ENCODE measurements at regions not wholly inside any gene's neighbourhood (a gene's known extent, or its start where the extent isn't known, plus 50 kb on each side); places are given as distances from the start of the nearest gene placed in this dataset.

GRCh38 chrX:39502486-39502885 lies 595.3 kb downstream of the BCOR start:
- Histone ChIP-seq H4K5ac (ENCODE audit: low read depth, low read length) (no peak overlapping the region), H3K27ac (ENCODE audit: insufficient read depth, low read length) (no peak overlapping the region), H3K4ac (ENCODE audit: low read depth, low read length) (no peak overlapping the region), H2BK20ac (ENCODE audit: low read depth, low read length) (no peak overlapping the region), H4K91ac (ENCODE audit: insufficient read depth, low read depth, low read length) (no peak overlapping the region), H3K18ac (ENCODE audit: low read depth, low read length) (no peak overlapping the region), H3K4me1 (ENCODE audit: control insufficient read depth, insufficient read depth, low read length) (no peaks in the 10 kb centered on the region), H3K14ac (replicated peaks; ENCODE audit: low read depth, low read length) (no peak overlapping the region), H3K9ac (ENCODE audit: low read depth, low read length) (no peak overlapping the region), H2AK9ac (replicated peaks; ENCODE audit: low read depth, low read length, poor library complexity) (no peak overlapping the region), H2BK5ac (ENCODE audit: low read depth, low read length, poor library complexity, severe bottlenecking) (no peak overlapping the region), H3K9me1 (ENCODE audit: insufficient read depth, low read length) (no peaks in the 10 kb centered on the region), H3K23ac (ENCODE audit: low read depth, low read length) (no peak overlapping the region), H3K4me2 (ENCODE audit: low read depth, low read length) (no peak overlapping the region), H3K9me3 (ENCODE audit: control insufficient read depth, insufficient read depth, low read length) (no peaks in the 10 kb centered on the region), H3K56ac (ENCODE audit: extremely low read depth, insufficient read depth, low read length) (no peak overlapping the region), H3K36me3 (ENCODE audit: control insufficient read depth, insufficient read depth, low read length) (no peaks in the 10 kb centered on the region), H4K20me1 (ENCODE audit: insufficient read depth, low read length) (no peaks in the 10 kb centered on the region), H3K27me3 (ENCODE audit: control insufficient read depth, insufficient read depth, low read length) (peaks cover 14% of the 10 kb centered on the region), H2BK15ac (ENCODE audit: low read depth, low read length) (no peak overlapping the region), H2AK5ac (ENCODE audit: low read depth, low read length) (no peak overlapping the region), H2AFZ (replicated peaks; ENCODE audit: low read length, poor library complexity) (no peak overlapping the region), H3K4me3 (ENCODE audit: insufficient read depth, low read depth, low read length) (no peak overlapping the region), H3K79me1 (ENCODE audit: low read depth in 1 of 2, low read length in 2 of 2) (no peaks in the 10 kb centered on the region), H4K8ac (ENCODE audit: low read depth in 2 of 2, low read length in 2 of 2) (no peak overlapping the region), H2BK120ac (ENCODE audit: low read depth, low read length) (no peak overlapping the region)
- ChIA-PET POLR2A (ENCODE audit: unreplicated experiment) (no interaction called here), CTCF (no interaction called here)
- intact Hi-C loops (cut with micrococcal nuclease), result no loop called here
- dilution Hi-C loops (cut with HindIII; ENCODE audit: low sequenced_read_pairs, unreplicated experiment), result no loop called here
- TF ChIP-seq CEBPB (IDR thresholded peaks at IDR 0.05; ENCODE audit: low read depth, low read length) (no peak), RCOR1 (IDR thresholded peaks at IDR 0.05; ENCODE audit: insufficient replicate concordance, low read length) (no peak), MAFK (IDR thresholded peaks at IDR 0.05; ENCODE audit: low read depth, low read length) (no peak)
- ATAC-seq (ENCODE audit: low read depth) (no peak), DNase-seq (no peak)
- WGBS, 2 experiments (ENCODE audit: extremely low coverage in 2 of 2, insufficient read length in 1 of 2), result no CpG with 5 or more reads among the region's 3 CpGs
- in situ Hi-C loops (cut with MboI; ENCODE audit: low sequenced_read_pairs), result no loop called here
- no TSS peak for BruUV-seq (replicated peaks)

All from IMR-90 (cell line).